HG03025 (cell line): ENCODE measurements at regions not wholly inside any gene's neighbourhood (a gene's known extent, or its start where the extent isn't known, plus 50 kb on each side); places are given as distances from the start of the nearest gene placed in this dataset.
"Not testable (repeated sequence)": the region's sequence is repeated elsewhere in the genome, so short reads cannot be mapped to it uniquely, and the experiment has no call there.

ENCODE experiments used
- ATAC-seq: cut with Tn5 transposase; IDR thresholded peaks from one replicate; pipeline ENCODE4 v1.9.1; 2021; ENCODE audit warnings: mild to moderate bottlenecking, moderate library complexity; ENCODE audit not compliant: unreplicated experiment, low FRiP score

DNA sequence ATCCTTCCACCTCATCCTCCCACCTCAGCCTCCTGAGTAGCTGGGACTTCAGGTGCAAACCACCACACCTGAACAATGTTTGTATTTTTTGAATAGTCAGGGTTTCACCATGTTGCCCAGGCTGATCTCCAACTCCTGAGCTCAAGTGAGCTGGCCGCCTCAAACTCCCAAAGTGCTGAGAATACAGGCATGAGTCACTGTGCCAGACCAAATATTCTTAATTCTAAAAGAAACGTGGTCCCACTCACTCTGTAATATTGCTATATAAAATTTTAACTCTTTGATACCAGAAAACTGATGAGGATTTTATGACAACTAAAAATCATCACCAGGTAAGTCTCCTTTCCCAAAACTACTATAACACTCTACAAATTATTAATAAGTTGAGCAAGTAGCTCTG lies 716.8 kb upstream of the GJE1 start:
- no peak for ATAC-seq

- no peak for ATAC-seq
Observed at GRCh38 chr6:141413196-141413595, 719.5 kb upstream of the GJE1 start.

DNA sequence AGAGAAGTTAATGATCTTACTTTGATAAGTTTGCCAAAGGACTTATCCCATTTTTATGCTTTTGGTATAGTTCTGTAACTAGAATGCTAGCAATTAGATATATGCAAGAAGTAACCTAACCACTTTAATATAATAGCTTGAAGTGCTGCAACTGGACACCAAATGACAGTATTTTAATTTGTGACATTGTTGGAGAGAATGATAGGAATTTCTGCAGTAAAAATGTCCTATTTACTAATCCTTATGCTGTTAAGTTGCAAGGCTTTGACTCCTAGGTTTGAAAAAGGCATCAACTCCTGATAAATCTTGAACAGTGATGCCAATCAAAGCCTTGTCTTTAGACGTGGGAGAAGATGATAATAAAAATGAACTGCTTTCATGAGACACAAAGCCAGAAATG lies 726.0 kb upstream of the GJE1 start:
- no peak for ATAC-seq

DNA sequence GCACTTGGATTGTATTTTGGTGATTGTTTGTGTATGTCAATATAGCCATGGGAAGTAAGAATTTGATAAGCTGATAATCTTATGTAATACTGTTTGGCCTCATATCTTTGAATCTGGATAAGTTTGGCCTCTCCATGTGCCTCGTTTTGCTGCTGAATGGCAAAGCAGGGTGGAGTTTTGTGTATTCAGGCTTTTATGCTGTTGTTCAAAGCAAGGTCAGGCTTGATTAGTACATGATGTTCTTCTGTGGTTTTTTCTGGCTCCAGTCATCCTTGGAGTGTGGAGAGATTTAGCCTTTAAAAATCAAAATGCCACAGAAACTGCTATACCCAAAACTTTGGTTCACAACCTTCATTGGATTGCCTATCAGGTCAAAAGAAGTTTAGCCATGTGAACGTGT lies 728.9 kb upstream of the GJE1 start:
- ATAC-seq: no peak

GRCh38 chr6:141403103-141403502 lies 729.6 kb upstream of the GJE1 start:
- ATAC-seq: no peak

GRCh38 chr6:141402489-141402888 lies 730.2 kb upstream of the GJE1 start:
- no peak for ATAC-seq

- no peak for ATAC-seq
Observed at GRCh38 chr6:141401851-141402250, 730.9 kb upstream of the GJE1 start.

DNA sequence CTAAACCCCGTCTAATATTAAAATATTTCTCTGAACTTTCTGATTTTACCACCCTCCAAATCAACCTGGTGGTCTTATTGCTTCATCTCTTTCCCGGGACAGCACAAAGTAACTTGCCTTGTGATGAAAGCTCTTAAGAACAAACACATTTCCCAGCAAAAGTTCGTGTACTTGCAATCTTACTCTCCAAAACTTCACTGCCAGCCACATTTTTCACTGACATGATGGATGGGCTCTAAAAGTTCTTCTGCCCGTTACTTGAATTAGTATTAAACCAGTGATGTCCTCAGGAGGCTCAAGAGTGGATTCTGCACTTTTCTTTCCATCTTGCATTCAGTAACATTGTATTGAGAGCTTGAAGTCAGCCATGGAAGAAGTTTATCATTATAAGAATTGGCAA lies 731.6 kb upstream of the GJE1 start:
- no peak for ATAC-seq

GRCh38 chr6:141398949-141399348 lies 733.8 kb upstream of the GJE1 start:
- no peak for ATAC-seq

- ATAC-seq: no peak
Observed at GRCh38 chr6:141395443-141396008, 737.2 kb upstream of the GJE1 start.

DNA sequence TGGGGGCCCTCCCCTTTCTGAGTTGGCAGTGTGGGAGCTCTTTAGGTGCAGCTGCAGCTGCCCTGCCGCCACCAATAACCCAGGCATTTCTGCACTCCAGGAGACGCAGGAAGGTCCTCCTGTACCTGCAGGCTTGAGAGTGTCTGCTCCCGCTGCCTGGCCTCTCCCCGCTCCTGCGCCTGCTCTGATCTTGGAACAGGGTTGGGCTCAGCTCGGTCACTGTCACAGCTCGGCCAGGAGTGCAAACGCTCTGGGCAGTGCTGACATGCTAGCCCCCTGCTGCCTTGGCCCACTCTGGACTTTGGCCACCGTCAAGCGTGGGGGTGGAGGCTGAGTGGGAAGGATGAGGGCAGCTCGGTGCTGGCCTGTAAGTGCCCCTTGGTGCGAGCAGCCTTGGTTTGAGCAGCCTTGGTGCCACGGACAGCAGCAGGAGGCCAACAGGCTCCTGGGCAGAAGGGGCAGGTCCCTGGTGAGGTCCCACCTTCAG lies 738.1 kb upstream of the GJE1 start:
- ATAC-seq: no peak

- no peak for ATAC-seq
Observed at GRCh38 chr6:141394125-141394536, 738.6 kb upstream of the GJE1 start.

DNA sequence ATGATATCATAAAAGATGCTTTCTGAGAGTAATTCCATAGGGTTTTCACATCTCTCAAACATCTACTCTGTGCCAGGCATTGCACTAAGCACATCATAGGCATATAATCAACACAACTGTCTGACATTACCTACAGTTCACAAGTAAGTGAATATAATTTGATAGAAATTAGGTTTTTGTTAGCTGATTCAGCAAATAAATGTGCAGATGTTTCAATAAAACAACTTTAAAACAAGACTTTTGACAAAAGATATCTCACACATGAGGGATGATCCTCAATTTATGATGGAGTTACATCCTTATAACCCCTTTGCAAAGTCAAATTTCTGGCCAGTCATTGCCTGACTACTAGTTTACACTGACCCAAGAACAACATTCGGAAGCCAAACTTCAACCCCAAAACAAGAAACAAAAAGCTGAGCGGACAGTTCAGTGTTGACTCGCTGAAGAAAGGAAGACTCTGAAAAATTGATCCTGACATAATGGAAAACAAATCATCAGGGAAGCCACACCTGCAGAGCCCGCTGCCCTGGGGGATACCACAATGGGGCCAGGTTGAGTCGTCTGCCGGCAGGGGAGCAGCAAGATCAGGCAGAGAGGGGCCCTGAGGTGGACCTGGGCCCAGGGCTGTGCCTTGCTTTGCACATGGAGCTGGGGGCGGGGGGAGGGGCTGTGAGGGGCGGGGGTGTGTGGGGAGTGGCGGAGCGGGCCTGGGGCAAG lies 739.2 kb upstream of the GJE1 start:
- no peak for ATAC-seq

- ATAC-seq: not testable (repeated sequence)
Observed at GRCh38 chr6:141391135-141391534, 741.6 kb upstream of the GJE1 start.

DNA sequence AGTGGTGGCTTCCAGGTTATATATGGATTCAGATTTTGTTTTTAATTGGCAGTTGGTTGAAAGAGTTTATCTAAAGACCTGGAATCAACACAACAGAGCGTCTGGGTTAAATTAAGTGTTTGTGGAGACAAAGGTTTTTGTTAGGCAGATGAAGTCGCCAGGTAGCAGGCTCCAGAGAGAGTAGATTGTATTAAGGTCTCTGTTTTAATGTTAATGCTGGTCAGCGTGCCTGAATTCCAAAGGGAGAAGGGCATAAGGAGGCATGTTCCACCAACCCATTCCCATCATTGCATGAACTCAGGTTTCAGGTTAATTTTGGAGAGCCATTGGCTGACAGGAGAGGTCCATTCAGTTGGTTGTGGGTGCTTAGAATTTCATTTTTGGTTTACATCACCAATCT lies 744.1 kb upstream of the GJE1 start:
- no peak for ATAC-seq

DNA sequence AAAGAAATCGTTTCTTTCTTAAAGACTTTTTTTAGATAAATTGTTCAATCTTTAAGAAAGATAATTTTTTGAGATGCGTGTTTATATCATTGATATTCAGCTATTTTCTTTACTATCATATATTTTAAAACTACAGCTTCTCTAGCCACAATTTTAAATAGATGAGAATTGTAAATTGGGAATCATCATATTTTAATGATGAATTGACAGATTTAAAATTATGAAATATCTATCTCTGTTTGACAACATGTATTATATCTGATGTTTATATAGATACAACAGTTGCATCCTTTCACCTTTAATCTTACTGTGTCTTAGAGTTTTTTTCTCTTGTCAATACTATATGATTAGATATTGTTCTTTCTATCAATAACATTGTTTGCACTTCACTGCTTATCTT lies 762.3 kb upstream of the GJE1 start:
- no peak for ATAC-seq

DNA sequence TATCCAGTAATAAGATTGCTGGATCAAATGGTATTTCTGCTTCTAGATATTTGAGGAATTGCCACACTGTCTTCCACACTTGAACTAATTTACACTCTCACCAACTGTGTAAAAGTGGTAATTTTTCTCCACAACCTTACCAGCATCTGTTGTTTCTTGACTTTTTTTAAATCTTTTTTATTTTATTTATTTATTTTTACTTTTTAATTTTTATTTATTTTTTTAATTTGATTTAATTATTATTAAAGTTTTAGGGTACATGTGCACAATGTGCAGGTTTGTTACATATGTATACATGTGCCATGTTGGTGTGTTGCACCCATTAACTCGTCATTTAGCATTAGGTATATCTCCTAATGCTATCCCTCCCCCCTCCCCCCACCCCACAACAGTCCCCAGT lies 765.9 kb upstream of the GJE1 start:
- ATAC-seq: not testable (repeated sequence)

DNA sequence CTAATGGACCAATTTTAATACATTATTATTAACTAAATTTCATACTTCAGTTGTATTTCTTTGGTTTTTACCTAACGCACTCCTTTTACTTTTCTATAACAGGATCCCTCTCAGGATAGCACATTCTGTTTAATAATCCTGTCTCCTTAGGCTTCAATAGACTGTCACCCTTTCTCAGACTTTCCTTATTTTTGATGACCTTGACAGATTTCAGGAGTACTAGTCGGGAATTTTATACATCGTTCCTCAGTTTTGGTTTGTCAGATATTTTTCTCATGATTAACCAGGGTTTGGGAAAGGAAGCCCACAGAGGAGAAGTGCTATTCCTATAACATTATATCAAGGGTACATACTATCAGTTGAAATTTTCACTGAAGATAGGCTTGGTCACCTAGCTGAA lies 768.0 kb upstream of the GJE1 start:
- no peak for ATAC-seq

- no peak for ATAC-seq
Observed at GRCh38 chr6:141364232-141364631, 768.5 kb upstream of the GJE1 start.

- ATAC-seq: no peak
Observed at GRCh38 chr6:141361559-141361958, 771.2 kb upstream of the GJE1 start.

- no peak for ATAC-seq
Observed at GRCh38 chr6:141359953-141360352, 772.8 kb upstream of the GJE1 start.

DNA sequence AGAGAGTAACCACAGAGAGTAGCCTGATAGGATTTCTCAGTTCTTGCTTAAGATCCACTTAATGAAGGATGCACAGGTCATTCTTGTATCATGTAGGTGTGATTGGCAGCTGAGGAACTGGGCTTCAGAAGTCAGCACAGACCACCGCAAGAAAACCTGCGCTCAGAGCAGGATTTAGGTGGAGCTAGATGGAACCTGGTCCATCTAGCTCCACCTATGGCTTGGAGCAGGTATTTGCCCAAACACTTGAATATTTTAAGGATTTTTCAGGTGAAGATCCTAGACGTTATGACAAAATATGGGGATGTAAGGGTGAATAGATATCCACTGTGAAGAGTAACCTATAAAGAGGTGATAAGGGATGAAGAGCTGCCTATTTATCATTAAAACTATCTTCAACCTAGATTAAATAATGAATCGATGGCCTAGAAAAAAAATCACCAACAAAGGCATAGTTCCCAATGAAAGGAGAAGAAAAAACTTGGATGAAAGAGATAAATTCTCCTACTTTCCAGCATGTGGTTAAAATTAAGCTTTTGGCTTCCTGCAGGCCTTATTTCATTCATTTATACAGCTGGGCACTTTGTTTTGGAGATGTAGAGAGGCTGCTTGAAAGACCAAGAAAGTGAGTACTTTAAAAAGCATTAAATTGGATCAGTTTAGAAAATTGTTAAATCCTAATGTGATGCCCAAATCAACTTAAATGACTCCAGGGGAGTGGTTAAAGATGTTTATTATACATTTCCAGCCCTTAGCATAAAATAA lies 778.4 kb upstream of the GJE1 start:
- ATAC-seq: no peak
